ENCODE measurements at regions not wholly inside any gene's neighbourhood (a gene's known extent, or its start where the extent isn't known, plus 50 kb on each side); places are given as distances from the start of the nearest gene placed in this dataset.

GRCh38 chr13:34696296-34696695, 245.8 kb upstream of the NBEA start:
- WGBS, 2 donors, result 72 to 87% methylated on average over 5 of the region's 5 CpGs
- FAIRE-seq, result no peak
- no peak for TF ChIP-seq CTCF (IDR thresholded peaks at IDR 0.05)

GRCh38 chr13:34696741-34697140, 245.3 kb upstream of the NBEA start:
- Histone ChIP-seq H3K27me3 (no peaks in the 10 kb centered on the region), H3K9me3 (no peaks in the 10 kb centered on the region), H3K4me1 (no peaks in the 10 kb centered on the region), H3K36me3 (no peaks in the 10 kb centered on the region), H3K4me3 (no peak overlapping the region), H3K27ac (no peak overlapping the region)
- DNase-seq (no peak), ATAC-seq (no peak), FAIRE-seq (no peak)
- no peak for TF ChIP-seq CTCF (IDR thresholded peaks at IDR 0.05)
- intact Hi-C loops (cut with DNase I), result no loop called here
- WGBS, 2 donors, result 89 to 94% methylated on average over 14 of the region's 14 CpGs

More at GRCh38 chr13:34696296-34696695, 245.8 kb upstream of the NBEA start:
- H3K27ac ChIP-seq, result no peak overlapping the region
- H3K27me3 ChIP-seq, result no peaks in the 10 kb centered on the region
- DNase-seq (no peak), ATAC-seq (no peak)
- no peak overlapping the region for H3K4me3 ChIP-seq
- H3K9me3 ChIP-seq, result no peaks in the 10 kb centered on the region
- intact Hi-C loops (cut with DNase I), result no loop called here
- no peaks in the 10 kb centered on the region for H3K36me3 ChIP-seq
- H3K4me1 ChIP-seq, result no peaks in the 10 kb centered on the region

- peak in 2 of 4 donors; percentile 41 to 45 for ATAC-seq
- intact Hi-C loops (cut with DNase I), result no loop called here
- FAIRE-seq, result no peak
Observed at GRCh38 chr13:34698945-34699344, 243.1 kb upstream of the NBEA start.

GRCh38 chr13:34700155-34700554, 241.9 kb upstream of the NBEA start:
- no peak for TF ChIP-seq CTCF (IDR thresholded peaks at IDR 0.05)
- 94 to 97% methylated on average over 5 of the region's 5 CpGs for WGBS, 2 donors
- no peaks in the 10 kb centered on the region for H3K36me3 ChIP-seq
- FAIRE-seq (no peak), ATAC-seq (no peak), DNase-seq (no peak)
- no peaks in the 10 kb centered on the region for H3K27me3 ChIP-seq
- no peak overlapping the region for H3K4me3 ChIP-seq
- intact Hi-C loops (cut with DNase I), result no loop called here
- no peaks in the 10 kb centered on the region for H3K9me3 ChIP-seq
- H3K4me1 ChIP-seq, result no peaks in the 10 kb centered on the region
- H3K27ac ChIP-seq, result no peak overlapping the region

More at GRCh38 chr13:34698945-34699344, 243.1 kb upstream of the NBEA start:
- Histone ChIP-seq H3K4me1 (no peaks in the 10 kb centered on the region), H3K4me3 (no peak overlapping the region), H3K27ac (no peak overlapping the region), H3K27me3 (no peaks in the 10 kb centered on the region), H3K36me3 (no peaks in the 10 kb centered on the region), H3K9me3 (no peaks in the 10 kb centered on the region)
- DNase-seq, result no peak
- no peak for TF ChIP-seq CTCF (IDR thresholded peaks at IDR 0.05)
- WGBS, 2 donors, result 92 to 93% methylated on average over 3 of the region's 3 CpGs

- no peaks in the 10 kb centered on the region for H3K9me3 ChIP-seq
Observed at GRCh38 chr13:34701919-34702318, 240.2 kb upstream of the NBEA start.

More at GRCh38 chr13:34701919-34702318, 240.2 kb upstream of the NBEA start:
- FAIRE-seq, result no peak
- Histone ChIP-seq H3K4me1 (no peaks in the 10 kb centered on the region), H3K27me3 (no peaks in the 10 kb centered on the region), H3K27ac (no peak overlapping the region), H3K36me3 (no peaks in the 10 kb centered on the region), H3K4me3 (no peak overlapping the region)
- intact Hi-C loops (cut with DNase I), result no loop called here
- no peak for DNase-seq
- 70 to 73% methylated on average over 4 of the region's 4 CpGs for WGBS, 2 donors
- no peak for TF ChIP-seq CTCF (IDR thresholded peaks at IDR 0.05)
- ATAC-seq, result no peak

All from pancreas (tissue), 10 donors.